Pancreas (tissue), 10 donors: ENCODE measurements at regions not wholly inside any gene's neighbourhood (a gene's known extent, or its start where the extent isn't known, plus 50 kb on each side); places are given as distances from the start of the nearest gene placed in this dataset.
A peak's percentile ranks its signal among the peaks of the same experiment; 100 is the strongest.

Experiments used
- ATAC-seq, 4 donors: fragments of 200-7000 bp; cut with Tn5 transposase; one replicate each; pipeline versions ENCODE4 v1.8.0 to v1.9.1; 2020; ENCODE audit warnings: mild to moderate bottlenecking in 4 of 4, moderate library complexity in 4 of 4
- DNase-seq, 6 donors: peaks; one replicate each; pipeline ENCODE4 v3.0.0-alpha.2; 2020
- FAIRE-seq: peaks from 2 replicates; lab custom pipeline; 2012; peaks lifted over from hg19 to GRCh38; lab: Jason Lieb, UNC
- H3K27ac ChIP-seq, 4 donors: fragments of 200-600 bp; sonication (generic); 1 replicate in 3 of 4; 2 replicates in 1 of 4; pipeline versions ENCODE4 v1.5.0 to v1.8.0; 2020
- H3K27me3 ChIP-seq, 4 donors: fragments of 200-600 bp; one replicate each; pipeline ENCODE4 v1.8.0; 2021
- H3K36me3 ChIP-seq, 3 donors: fragments of 200-600 bp; sonication (generic) in 1 of 3; one replicate each; pipeline versions ENCODE4 v1.5.0 to v1.8.0; 2020 to 2021
- H3K4me1 ChIP-seq, 3 donors: fragments of 200-600 bp; one replicate each; pipeline ENCODE4 v1.8.0; 2021
- H3K4me3 ChIP-seq, 4 donors: fragments of 200-600 bp; sonication (generic) in 2 of 4; one replicate each; pipeline versions ENCODE4 v1.5.0 to v1.8.0; 2020 to 2021
- H3K9me3 ChIP-seq, 4 donors: fragments of 200-600 bp; one replicate each; pipeline ENCODE4 v1.8.0; 2021
- WGBS, 2 donors: extraction: QIAGEN DNeasy Blood & Tissue Kit; methylation state at CpG; one replicate each; pipeline ENCODE4 v1.1.7; 2013; 5-methylcytosine and 5-hydroxymethylcytosine counted together
- intact Hi-C, 3 donors: fragments of 100-400 bp; cut with DNase I; formaldehyde crosslinking; loops; one replicate each; pipeline versions ENCODE4 v1.11.1 to v1.14.2; 2022
- TF ChIP-seq, protein P1 (sequence below), 4 donors: fragments of 200-600 bp; sonication (generic) in 3 of 4; IDR thresholded peaks; one replicate each; pipeline versions ENCODE4 v1.5.0 to v1.8.0; 2021; ENCODE audit warnings: antibody characterized with exemption in 4 of 4
- donor health status: healthy with polysubstance abuse.
- donor health status: DM: no; HTN: no; CAD: no; lungs with moderate emphysema.
- donor health status: DM: no; HTN: no; CAD: no.
- donor health status: control.
- donor health status: control.
- donor health status: Bipolar disorder and iron deficiency.
- donor health status: DM: yes; HTN: yes; CAD: no.
- donor health status: DM: no; HTN: no; CAD: no.
- donor health status: DM: no; HTN: no; CAD: no.
- donor health status: DM: yes; HTN: yes; CAD: no.

GRCh38 chr5:60261732-60262131 lies 368.2 kb upstream of the PDE4D start:
- Histone ChIP-seq H3K9me3 (no peaks in the 10 kb centered on the region), H3K36me3 (no peaks in the 10 kb centered on the region), H3K27ac (no peak overlapping the region), H3K4me1 (no peaks in the 10 kb centered on the region), H3K27me3 (no peaks in the 10 kb centered on the region), H3K4me3 (no peak overlapping the region)
- ATAC-seq (no peak), FAIRE-seq (no peak), DNase-seq (no peak)
- TF ChIP-seq, protein P1, sequence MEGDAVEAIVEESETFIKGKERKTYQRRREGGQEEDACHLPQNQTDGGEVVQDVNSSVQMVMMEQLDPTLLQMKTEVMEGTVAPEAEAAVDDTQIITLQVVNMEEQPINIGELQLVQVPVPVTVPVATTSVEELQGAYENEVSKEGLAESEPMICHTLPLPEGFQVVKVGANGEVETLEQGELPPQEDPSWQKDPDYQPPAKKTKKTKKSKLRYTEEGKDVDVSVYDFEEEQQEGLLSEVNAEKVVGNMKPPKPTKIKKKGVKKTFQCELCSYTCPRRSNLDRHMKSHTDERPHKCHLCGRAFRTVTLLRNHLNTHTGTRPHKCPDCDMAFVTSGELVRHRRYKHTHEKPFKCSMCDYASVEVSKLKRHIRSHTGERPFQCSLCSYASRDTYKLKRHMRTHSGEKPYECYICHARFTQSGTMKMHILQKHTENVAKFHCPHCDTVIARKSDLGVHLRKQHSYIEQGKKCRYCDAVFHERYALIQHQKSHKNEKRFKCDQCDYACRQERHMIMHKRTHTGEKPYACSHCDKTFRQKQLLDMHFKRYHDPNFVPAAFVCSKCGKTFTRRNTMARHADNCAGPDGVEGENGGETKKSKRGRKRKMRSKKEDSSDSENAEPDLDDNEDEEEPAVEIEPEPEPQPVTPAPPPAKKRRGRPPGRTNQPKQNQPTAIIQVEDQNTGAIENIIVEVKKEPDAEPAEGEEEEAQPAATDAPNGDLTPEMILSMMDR (IDR thresholded peaks at IDR 0.05), result no peak
- 96 to 98% methylated on average over 1 of the region's 1 CpG for WGBS, 2 donors
- intact Hi-C loops, result no loop called here

DNA sequence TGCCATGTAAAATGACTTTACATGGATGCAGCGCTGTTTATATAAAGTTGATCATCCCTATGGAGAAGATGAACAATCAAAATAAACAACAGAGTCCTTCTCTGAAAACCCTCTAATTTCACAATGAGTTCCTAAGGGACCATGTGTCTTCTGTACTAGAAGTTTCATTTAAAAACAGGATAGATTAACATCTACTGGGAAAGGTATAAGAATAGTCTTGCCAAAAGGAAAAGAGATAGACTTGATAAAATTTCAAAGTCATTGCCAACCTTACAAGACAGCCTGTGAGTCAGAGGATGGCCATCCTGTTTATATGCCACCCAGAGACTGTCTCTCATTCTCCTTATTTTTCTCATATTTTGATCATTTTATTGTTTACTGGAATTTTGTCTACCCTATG lies 367.1 kb upstream of the PDE4D start:
- Histone ChIP-seq H3K4me3 (no peak overlapping the region), H3K9me3 (no peaks in the 10 kb centered on the region), H3K36me3 (no peaks in the 10 kb centered on the region), H3K27me3 (no peaks in the 10 kb centered on the region), H3K27ac (no peak overlapping the region), H3K4me1 (no peaks in the 10 kb centered on the region)
- DNase-seq (no peak), FAIRE-seq (no peak), ATAC-seq (no peak)
- intact Hi-C loops, result no loop called here
- 97 to 100% methylated on average over 1 of the region's 1 CpG for WGBS, 2 donors
- TF ChIP-seq, protein P1 (IDR thresholded peaks at IDR 0.05), result no peak

GRCh38 chr5:60259730-60260129 lies 366.2 kb upstream of the PDE4D start:
- no peak for FAIRE-seq
- H3K27me3 ChIP-seq, result no peaks in the 10 kb centered on the region
- no peak for DNase-seq
- TF ChIP-seq, protein P1 (IDR thresholded peaks at IDR 0.05), result no peak
- peak in 1 of 4 donors; percentile 22 for ATAC-seq
- H3K36me3 ChIP-seq, result no peaks in the 10 kb centered on the region
- H3K4me1 ChIP-seq, result no peaks in the 10 kb centered on the region
- 89 to 91% methylated on average over 3 of the region's 3 CpGs for WGBS, 2 donors
- H3K9me3 ChIP-seq, result no peaks in the 10 kb centered on the region
- H3K4me3 ChIP-seq, result no peak overlapping the region
- intact Hi-C loops, result no loop called here
- H3K27ac ChIP-seq, result no peak overlapping the region

DNA sequence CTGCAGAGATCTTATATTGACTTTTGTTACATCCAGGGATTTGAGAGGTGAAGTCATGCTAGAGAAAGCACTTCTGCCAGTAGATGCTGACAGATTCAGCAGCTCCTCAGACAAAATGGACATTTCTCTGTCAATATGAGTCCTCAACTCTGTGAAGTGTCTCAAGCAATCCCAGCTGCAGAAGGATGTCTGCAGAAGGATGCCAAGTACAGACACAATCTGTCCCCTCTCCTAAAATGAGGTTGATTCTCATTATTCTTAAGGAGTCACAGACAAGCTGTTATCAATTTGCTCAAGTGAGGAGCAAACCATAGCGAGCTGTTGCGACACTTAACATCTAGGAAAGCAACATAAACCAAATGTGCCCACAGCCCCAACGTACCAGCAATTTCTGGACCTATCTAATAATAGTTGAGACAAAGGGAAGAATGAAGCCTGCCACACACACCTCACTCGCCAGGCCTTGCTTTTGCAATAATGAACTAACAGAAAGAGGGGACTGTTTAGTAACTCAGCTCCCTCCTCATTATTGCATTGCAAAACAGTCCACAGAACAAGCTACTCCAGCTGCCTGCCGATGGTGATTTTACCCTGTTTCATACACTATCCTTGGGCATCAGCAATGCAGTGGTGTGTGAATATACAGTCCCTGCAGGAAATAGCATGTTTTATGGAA lies 364.2 kb upstream of the PDE4D start:
- no peaks in the 10 kb centered on the region for H3K9me3 ChIP-seq
- H3K4me1 ChIP-seq, result no peaks in the 10 kb centered on the region
- ATAC-seq (no peak), FAIRE-seq (no peak), DNase-seq (no peak)
- no peaks in the 10 kb centered on the region for H3K27me3 ChIP-seq
- H3K36me3 ChIP-seq, result no peaks in the 10 kb centered on the region
- WGBS, 2 donors, result 69 to 74% methylated on average over 5 of the region's 5 CpGs
- intact Hi-C loops, result no loop called here
- TF ChIP-seq, protein P1 (IDR thresholded peaks at IDR 0.05), result no peak
- H3K4me3 ChIP-seq, result no peak overlapping the region
- H3K27ac ChIP-seq, result no peak overlapping the region

DNA sequence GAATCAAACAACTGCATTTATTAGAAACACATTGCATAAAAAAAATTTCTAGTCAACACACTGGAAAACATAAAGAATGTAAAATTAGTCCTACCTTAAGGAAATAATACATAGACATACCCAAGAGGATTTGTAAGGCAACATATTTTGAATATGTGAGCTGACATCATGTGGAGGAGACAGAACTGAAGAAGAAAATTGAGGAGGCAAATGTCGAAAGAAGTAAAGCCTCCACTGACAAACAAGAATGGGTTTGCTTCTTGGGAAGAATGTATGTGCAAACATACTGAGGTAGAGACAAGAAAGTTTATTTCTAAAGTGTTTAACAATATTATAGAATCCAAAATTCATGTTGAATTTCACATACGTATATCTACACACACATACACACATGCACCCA lies 363.0 kb upstream of the PDE4D start:
- ATAC-seq, result no peak
- intact Hi-C loops, result no loop called here
- no peak for DNase-seq
- no peak overlapping the region for H3K4me3 ChIP-seq
- no peak overlapping the region for H3K27ac ChIP-seq
- WGBS, 2 donors, result 89% methylated on average over 2 of the region's 2 CpGs
- no peaks in the 10 kb centered on the region for H3K4me1 ChIP-seq
- TF ChIP-seq, protein P1 (IDR thresholded peaks at IDR 0.05), result no peak
- H3K36me3 ChIP-seq, result no peaks in the 10 kb centered on the region
- H3K9me3 ChIP-seq, result no peaks in the 10 kb centered on the region
- no peaks in the 10 kb centered on the region for H3K27me3 ChIP-seq
- no peak for FAIRE-seq
